Thyroid gland (tissue), 4 donors: ENCODE measurements at regions not wholly inside any gene's neighbourhood (a gene's known extent, or its start where the extent isn't known, plus 50 kb on each side); places are given as distances from the start of the nearest gene placed in this dataset.

Experiments
- DNase-seq, 2 donors: peaks; one replicate each; pipeline ENCODE4 v3.0.0-alpha.2; 2019
- H3K27ac ChIP-seq, 3 donors: fragments of 200-600 bp; sonication (generic); 1 replicate in 2 of 3; 2 replicates in 1 of 3; pipeline ENCODE4 v1.5.1; 2016 to 2019; ENCODE audit warnings: mild to moderate bottlenecking in 1 of 3, moderate library complexity in 1 of 3
- H3K27me3 ChIP-seq: fragments of 200-600 bp; sonication (generic); one replicate; pipeline ENCODE4 v1.5.1; 2019
- H3K36me3 ChIP-seq, 2 donors: fragments of 200-600 bp; sonication (generic); one replicate each; pipeline ENCODE4 v1.5.1; 2016 to 2019
- H3K4me1 ChIP-seq, 2 donors: fragments of 200-600 bp; sonication (generic); one replicate each; pipeline ENCODE4 v1.5.1; 2017 to 2019
- H3K4me3 ChIP-seq, 3 donors: fragments of 200-600 bp; sonication (generic); replicated peaks in 1 of 3; 1 replicate in 2 of 3; 2 replicates in 1 of 3; pipeline ENCODE4 v1.5.1; 2016; ENCODE audit warnings: mild to moderate bottlenecking in 1 of 3
- H3K9me3 ChIP-seq: fragments of 200-600 bp; sonication (generic); one replicate; pipeline ENCODE4 v1.5.1; 2017
- POLR2A ChIP-seq, 2 donors: fragments of 450-650 bp; IDR thresholded peaks; one replicate each; pipeline ENCODE4 v1.6.1; 2017; ENCODE audit warnings: antibody characterized with exemption in 2 of 2, mild to moderate bottlenecking in 2 of 2, moderate library complexity in 1 of 2
- WGBS, 2 donors: methylation state at CpG; one replicate each; pipeline ENCODE4 v1.1.5; 2017; 5-methylcytosine and 5-hydroxymethylcytosine counted together
- intact Hi-C: fragments of 100-400 bp; cut with DNase I; formaldehyde crosslinking; loops from one replicate; pipeline ENCODE4 v1.15.1; 2023
- TF ChIP-seq, protein P1 (sequence below), 6 experiments: fragments of 200-600 bp in 3 of 6; fragments of 450-650 bp in 3 of 6; sonication (generic) in 3 of 6; IDR thresholded peaks; one replicate each; pipeline ENCODE4 v1.5.1; 2016 to 2019; ENCODE audit warnings: antibody characterized with exemption in 6 of 6, mild to moderate bottlenecking in 2 of 6, inconsistent platforms in 1 of 6, moderate library complexity in 1 of 6

DNA sequence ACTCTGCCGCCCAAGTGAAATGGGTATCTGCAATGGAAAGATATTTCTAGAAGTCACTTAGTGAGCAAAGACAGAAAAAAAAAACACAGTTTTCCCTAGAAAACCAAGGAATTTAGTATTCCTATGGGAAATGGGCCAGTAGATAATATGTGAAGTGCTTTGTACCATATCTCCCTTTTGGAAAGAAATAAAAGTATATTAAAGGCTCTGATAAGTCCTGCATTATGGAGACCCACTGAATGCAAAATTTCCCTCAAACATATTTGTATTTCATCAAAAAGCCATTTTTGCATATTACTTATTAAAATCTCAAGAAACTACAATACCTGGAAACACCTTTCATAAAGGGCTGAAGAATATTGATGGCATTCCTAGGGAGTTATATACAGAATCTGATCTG, 51.6 kb upstream of the DYNLRB2 start:
- Histone ChIP-seq H3K4me3 (no peak overlapping the region), H3K36me3 (no peaks in the 10 kb centered on the region), H3K4me1 (no peaks in the 10 kb centered on the region), H3K27me3 (no peaks in the 10 kb centered on the region), H3K9me3 (no peaks in the 10 kb centered on the region), H3K27ac (no peak overlapping the region)
- intact Hi-C loops = no loop called here
- TF ChIP-seq POLR2A (IDR thresholded peaks at IDR 0.05) = no peak
- TF ChIP-seq, protein P1, sequence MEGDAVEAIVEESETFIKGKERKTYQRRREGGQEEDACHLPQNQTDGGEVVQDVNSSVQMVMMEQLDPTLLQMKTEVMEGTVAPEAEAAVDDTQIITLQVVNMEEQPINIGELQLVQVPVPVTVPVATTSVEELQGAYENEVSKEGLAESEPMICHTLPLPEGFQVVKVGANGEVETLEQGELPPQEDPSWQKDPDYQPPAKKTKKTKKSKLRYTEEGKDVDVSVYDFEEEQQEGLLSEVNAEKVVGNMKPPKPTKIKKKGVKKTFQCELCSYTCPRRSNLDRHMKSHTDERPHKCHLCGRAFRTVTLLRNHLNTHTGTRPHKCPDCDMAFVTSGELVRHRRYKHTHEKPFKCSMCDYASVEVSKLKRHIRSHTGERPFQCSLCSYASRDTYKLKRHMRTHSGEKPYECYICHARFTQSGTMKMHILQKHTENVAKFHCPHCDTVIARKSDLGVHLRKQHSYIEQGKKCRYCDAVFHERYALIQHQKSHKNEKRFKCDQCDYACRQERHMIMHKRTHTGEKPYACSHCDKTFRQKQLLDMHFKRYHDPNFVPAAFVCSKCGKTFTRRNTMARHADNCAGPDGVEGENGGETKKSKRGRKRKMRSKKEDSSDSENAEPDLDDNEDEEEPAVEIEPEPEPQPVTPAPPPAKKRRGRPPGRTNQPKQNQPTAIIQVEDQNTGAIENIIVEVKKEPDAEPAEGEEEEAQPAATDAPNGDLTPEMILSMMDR (IDR thresholded peaks at IDR 0.05) = no peak
- WGBS, 2 donors = 97 to 98% methylated on average over 1 of the region's 1 CpG
- no peak for DNase-seq

DNA sequence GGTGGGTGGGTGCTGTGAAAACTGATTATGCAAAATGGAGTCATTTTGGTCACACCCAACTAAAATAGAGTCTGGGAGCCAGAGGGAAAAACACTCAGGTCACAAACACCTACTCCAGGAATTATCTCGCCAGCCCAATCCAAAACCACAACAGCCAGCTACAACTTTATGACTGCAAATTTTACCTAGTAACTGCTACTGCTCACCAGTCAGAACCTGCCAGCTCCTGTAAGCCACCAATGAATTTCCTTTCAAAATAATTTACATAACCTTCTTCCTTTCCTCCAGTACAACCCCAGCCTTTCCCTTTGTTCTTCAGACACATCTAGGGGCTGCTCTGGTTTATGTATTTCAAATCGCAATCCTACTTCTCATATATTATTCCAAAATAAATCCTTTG, 52.6 kb upstream of the DYNLRB2 start:
- DNase-seq = no peak
- H3K27me3 ChIP-seq = no peaks in the 10 kb centered on the region
- H3K9me3 ChIP-seq = no peaks in the 10 kb centered on the region
- intact Hi-C loops = no loop called here
- H3K4me1 ChIP-seq = no peaks in the 10 kb centered on the region
- no peaks in the 10 kb centered on the region for H3K36me3 ChIP-seq
- TF ChIP-seq, protein P1 (IDR thresholded peaks at IDR 0.05) = no peak
- no peak for TF ChIP-seq POLR2A (IDR thresholded peaks at IDR 0.05)
- H3K27ac ChIP-seq = no peak overlapping the region
- WGBS, 2 donors = 72 to 85% methylated on average over 2 of the region's 2 CpGs
- H3K4me3 ChIP-seq = no peak overlapping the region

DNA sequence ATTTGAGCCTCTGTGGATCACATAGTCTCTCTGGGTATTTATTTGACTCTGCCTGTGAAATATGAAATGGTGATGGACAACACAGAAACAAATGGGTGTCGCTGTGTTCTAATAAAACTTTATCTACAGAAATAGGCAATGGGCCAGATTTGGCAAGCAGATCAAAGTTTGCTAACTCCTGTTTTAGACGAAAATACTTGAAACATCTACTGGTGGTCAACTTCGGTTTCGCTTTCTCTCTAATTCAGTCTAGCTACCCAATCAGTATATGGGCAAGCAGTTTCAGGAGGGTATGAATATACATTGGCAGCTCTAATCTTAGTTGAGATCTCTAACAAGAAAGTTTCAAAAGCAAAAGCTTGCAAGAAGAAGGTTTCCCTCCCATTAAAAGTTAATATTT, 60.1 kb upstream of the DYNLRB2 start:
- no peak for TF ChIP-seq POLR2A (IDR thresholded peaks at IDR 0.05)
- TF ChIP-seq, protein P1 (IDR thresholded peaks at IDR 0.05) = no peak
- H3K4me3 ChIP-seq = no peak overlapping the region
- no peaks in the 10 kb centered on the region for H3K9me3 ChIP-seq
- H3K36me3 ChIP-seq = no peaks in the 10 kb centered on the region
- WGBS, 2 donors = 91% methylated on average over 4 of the region's 4 CpGs
- no peaks in the 10 kb centered on the region for H3K27me3 ChIP-seq
- H3K27ac ChIP-seq = no peak overlapping the region
- no peak for DNase-seq
- H3K4me1 ChIP-seq = no peaks in the 10 kb centered on the region
- intact Hi-C loops = no loop called here

DNA sequence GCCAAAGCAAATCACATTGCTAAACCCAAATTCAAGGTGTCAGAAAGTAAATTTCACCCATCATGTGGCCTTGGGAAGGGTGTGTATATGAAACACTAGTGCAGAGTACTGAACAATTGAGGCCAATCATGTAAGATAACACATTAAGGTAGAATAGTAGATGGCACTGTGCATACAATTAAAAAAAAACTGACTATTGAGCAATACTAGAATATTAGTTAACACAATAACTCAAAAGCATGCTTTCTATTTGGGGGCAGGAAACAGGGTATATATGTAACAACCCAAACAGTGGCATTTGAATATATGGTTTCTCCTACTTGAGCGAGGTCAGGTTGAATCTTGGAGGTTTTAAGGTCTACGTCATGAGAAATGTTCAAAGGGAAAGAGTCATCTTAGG, 63.0 kb upstream of the DYNLRB2 start:
- Histone ChIP-seq H3K36me3 (no peaks in the 10 kb centered on the region), H3K27ac (no peak overlapping the region), H3K27me3 (no peaks in the 10 kb centered on the region), H3K4me1 (no peaks in the 10 kb centered on the region), H3K9me3 (no peaks in the 10 kb centered on the region), H3K4me3 (no peak overlapping the region)
- intact Hi-C loops = no loop called here
- TF ChIP-seq, protein P1 (IDR thresholded peaks at IDR 0.05) = no peak
- TF ChIP-seq POLR2A (IDR thresholded peaks at IDR 0.05) = no peak
- DNase-seq = no peak
- WGBS, 2 donors = 92 to 94% methylated on average over 2 of the region's 2 CpGs

DNA sequence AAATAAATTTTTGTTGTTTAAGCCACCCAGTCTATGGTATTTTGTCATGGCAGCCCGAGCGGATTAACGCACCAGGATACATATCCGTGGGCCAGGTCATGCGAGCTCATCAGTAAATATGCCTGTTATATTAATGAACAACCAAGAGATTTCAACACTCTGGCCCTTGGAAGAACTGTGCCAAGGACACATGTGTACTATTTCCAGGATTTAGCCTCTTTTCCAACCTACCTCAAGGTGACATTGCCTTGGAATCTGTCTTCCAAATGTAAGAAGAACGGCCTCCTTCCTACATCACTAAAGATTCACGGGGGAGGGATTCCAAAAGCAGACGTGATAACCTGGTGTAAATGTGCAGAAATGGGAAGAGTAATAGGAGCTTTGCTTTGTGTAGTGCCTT, 72.8 kb upstream of the DYNLRB2 start:
- intact Hi-C loops = no loop called here
- Histone ChIP-seq H3K27me3 (no peaks in the 10 kb centered on the region), H3K27ac (no peak overlapping the region), H3K9me3 (no peaks in the 10 kb centered on the region), H3K4me1 (peaks cover 0 to 4% of the 10 kb centered on the region in 2 donors), H3K36me3 (no peaks in the 10 kb centered on the region), H3K4me3 (no peak overlapping the region)
- no peak for DNase-seq
- WGBS, 2 donors = 86 to 95% methylated on average over 8 of the region's 8 CpGs
- no peak for TF ChIP-seq POLR2A (IDR thresholded peaks at IDR 0.05)
- TF ChIP-seq, protein P1 (IDR thresholded peaks at IDR 0.05) = no peak
